Inflammatory macrophage (primary cell): ENCODE measurements at regions not wholly inside any gene's neighbourhood (a gene's known extent, or its start where the extent isn't known, plus 50 kb on each side); places are given as distances from the start of the nearest gene placed in this dataset.

ENCODE experiments used
- DNase-seq, 2 donors: peaks; one replicate each; pipeline ENCODE4 v3.0.0-alpha.2; 2020 to 2022

DNA sequence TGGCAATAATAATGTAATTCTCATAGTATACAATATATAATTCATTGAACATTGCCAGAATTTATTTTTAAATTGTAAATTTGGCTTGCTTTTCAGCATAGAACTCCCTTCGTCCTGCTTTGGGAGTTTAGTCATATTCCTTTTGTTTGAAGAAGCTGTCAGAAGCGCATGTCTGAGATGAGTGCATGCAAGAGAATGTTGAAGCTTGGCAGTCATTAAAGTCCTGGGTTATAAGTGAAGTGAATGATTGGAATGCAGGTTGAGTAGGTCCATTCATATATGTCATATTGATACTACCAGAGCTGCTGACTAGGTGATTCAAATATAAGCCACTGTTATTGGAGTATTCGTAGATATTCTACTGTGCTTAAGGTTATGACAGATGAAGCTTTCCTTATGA is 243.6 kb upstream of the MDFIC2 start:
- no peak for DNase-seq

DNA sequence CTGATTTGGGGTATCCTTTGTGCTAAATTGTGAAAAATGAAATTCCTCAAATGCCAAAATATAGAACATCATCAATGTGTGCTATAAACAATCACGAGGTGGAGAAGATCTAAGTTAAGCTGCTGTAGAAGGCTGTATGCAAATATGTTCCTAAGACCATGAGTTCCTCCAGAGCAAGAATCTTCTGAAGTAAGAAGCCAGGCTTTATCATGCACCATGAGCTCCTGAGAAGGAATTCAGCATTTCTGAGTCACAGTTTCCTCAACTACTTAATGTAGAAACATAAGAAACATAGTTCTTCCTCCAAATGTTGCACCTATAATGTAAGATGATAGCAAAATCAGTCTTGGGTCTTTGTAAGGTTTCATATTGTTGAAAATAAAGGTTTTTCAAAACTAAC is 241.7 kb upstream of the MDFIC2 start:
- no peak for DNase-seq

DNA sequence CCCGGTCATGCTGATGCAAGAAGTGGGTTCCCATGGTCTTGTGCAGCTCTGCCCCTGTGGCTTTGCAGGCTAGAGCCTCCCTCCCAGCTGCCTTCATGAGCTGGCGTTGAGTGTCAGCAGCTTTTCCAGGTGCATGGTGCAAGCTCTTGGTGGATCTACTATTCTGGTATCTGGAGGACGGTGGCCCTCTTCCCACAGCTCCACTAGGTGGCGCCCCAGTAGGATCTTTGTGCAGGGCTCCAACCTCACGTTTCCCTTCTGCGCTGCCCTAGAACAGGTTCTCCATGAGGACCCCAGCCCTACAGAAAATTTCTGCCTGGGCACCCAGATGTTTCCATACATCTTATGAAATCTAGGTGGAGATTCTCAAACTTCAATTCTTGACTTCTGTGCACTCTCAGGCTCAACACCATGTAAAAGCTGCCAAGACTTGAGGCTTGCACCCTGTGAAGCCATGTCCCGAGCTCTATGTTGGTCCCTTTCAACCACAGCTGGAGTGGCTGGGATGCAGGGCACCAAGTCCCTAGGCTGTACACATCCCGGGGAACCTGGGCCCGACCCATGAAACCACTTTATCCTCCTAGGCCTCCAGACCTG is 238.4 kb upstream of the MDFIC2 start:
- peak; percentile 39 to 63 for DNase-seq

- peak; percentile 9 to 23 for DNase-seq
Observed at GRCh38 chr3:70546679-70547078, 234.2 kb upstream of the MDFIC2 start.

DNA sequence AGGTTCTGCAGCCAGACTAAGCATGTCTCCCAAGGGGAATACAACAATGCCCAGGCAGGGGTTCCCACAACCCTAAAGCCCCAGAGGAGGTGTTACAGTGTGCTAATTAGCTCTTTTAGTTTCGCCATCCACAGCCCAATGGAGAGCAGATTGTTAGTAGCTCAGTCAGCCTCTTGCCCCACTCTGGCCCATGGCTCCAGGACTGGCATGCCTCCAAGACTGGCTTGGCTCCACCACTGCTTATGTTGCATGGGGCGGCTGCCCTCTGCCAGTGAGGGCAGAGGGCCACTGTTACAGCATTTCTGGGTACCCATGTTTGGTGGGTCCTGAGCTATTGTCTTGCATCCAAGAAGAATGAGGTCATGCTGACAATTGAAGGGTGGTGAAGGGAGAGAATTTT is 231.1 kb upstream of the MDFIC2 start:
- no peak for DNase-seq

- DNase-seq, result no peak
Observed at GRCh38 chr3:70539908-70540307, 227.5 kb upstream of the MDFIC2 start.

DNA sequence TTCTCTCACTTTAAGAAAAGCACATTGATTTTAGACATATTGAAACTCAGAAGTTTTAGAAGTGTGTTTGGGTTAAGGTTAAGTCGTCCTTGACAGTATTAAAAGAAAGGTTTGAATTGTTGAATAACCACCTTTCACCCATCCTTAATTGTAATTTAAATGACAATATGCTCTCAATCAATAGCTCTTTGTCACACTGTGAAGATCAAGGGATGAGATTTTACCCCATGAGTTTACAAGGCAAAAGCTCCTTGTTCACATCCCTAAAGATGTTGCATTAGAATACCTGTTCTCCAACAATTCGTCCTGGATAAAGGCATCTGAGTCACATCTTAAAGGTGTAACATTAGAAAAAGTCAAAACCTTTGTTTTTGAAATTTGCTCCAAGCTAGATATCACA is 220.4 kb upstream of the MDFIC2 start:
- DNase-seq, result no peak

- no peak for DNase-seq
Observed at GRCh38 chr3:70531838-70532489, 219.5 kb upstream of the MDFIC2 start.

DNA sequence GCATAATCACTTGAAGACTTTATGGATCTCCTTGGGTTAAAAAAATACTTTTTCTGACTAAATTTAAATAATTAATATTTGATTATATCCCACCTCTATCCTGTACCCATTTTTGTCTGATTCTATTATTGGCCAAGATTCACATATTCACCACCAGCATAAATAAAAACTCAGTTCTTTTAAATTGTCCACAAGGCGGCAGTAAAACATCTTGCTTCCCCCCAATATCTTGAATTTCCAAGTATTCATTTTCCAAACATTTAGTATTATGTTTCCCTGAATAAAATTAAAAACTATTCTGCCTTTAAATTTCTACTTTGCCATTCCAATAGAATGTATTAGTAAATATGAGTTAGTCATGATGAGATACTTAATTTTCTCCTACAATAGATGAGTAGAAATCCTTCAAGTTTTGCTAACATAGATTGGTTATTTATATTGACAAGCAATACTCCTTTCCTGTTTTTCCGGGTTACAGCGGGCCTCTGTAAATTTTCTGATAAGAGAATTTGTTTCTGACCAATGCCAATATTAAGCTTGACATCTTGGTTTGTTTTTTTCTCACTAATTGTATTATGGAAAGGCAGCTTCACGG is 218.7 kb upstream of the MDFIC2 start:
- DNase-seq, result peak in 1 of 2 donors; percentile 24

- DNase-seq, result no peak
Observed at GRCh38 chr3:70530626-70531025, 218.2 kb upstream of the MDFIC2 start.

DNA sequence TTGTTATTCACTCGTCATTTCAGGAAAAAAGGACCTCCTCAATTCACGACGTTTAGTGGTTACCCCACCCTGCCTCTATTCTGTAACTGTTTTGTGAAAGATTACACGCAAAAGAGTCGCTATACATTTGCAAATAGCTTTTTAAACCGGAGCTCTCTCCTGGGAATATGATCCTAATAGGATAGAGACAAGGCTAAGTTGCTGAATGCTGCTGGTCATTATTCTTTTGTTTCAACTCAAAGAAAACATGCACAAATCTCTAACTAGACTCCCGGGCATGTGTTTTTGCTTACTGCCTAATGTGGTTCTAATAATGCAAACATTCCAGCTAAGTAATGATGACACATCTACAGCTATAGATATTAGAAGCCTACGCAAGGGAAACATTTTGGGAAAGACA is 214.6 kb upstream of the MDFIC2 start:
- no peak for DNase-seq

DNA sequence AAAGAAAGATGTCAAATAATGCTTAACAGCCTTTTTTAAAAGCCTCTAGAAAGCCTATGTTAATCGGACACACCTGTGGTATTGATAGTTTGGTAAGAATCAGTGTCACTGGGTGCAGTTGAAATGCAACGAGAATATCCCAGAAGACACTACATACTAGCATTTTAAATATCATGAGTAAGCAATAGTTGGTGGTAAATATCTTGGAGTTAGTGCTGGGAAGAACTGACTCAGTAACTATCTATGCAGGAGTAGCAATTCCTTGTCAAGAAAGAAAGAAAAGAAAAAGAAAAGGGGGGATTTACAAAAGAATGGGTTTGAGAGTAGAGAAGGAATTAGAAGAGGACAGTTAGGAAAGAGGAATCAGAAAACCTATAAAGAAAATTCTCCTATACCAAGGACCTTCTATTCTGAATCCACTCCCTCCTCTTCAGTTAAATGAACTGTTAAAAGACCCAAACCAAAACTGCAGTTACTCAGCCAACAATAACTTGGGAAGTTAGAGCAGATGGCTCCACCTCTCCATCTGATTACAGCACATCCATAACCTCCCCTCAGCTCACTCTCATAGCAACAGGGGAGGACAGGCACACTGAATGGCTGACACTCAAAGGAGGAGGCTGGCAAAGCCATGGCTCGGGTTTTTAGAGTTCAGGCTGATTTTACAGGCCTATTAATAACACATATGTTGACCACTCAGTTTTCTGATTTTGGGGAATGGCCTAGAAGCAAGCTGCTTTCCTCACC is 207.6 kb upstream of the MDFIC2 start:
- DNase-seq, result no peak

DNA sequence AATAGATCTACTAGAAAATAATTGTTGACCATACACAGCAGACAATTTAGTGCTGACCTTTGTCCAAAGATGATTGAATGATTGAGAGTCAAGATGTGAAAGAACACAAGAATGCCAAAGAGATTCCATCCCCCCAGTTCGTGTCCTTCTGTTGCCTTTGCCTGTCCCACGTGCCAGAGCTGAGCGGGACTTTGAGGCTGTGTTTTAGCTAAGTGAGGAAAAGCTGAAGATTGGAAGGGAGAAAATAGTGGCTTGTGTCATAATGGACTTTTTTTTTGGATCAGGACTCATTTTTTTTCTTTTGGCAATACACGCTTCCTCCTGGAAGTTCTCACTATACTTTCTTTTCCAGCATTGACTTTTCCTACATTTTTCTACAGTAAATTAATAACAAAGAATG is 206.6 kb upstream of the MDFIC2 start:
- no peak for DNase-seq

DNA sequence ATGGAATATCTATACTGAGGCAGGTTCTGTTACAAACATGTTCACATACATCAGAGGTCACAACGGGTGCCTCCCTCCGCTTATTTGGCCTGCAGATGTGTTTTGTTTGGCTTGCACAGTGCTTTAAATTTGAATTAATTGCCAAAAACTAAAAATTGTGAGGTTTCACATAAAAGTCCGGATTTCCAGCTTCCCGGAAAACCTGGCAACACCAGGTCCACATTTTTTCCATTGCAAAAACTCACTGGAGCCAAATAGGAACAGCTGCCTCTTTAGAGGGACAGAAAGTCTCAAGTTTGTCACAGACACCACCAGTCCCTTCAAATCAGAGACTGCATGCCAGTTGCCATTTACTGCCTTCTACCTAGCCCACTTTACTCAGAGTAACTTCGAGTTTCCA is 205.9 kb upstream of the MDFIC2 start:
- no peak for DNase-seq

- no peak for DNase-seq
Observed at GRCh38 chr3:70517124-70517890, 204.9 kb upstream of the MDFIC2 start.

GRCh38 chr3:70516076-70516475 is 203.6 kb upstream of the MDFIC2 start:
- DNase-seq, result no peak

DNA sequence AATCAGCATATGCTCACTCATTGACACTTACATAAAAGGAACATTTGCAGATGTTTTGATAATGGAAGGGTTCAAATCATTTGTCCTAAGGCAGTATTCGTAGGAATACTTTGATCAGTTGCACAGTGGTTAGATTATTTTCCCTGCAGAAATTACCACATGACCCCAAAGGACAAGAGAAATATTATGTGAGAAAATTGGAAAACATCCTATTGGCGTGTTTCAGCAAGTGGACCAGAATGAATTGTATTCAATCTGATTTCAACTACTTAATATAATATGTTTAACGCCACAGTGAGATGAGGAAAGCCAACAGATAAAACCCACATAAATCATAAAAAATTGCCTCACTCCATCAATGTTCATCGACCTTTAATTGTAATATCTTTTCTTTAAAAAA is 195.0 kb upstream of the MDFIC2 start:
- DNase-seq, result no peak

- DNase-seq, result no peak
Observed at GRCh38 chr3:70506775-70507174, 194.3 kb upstream of the MDFIC2 start.

GRCh38 chr3:70501561-70501960 is 189.1 kb upstream of the MDFIC2 start:
- DNase-seq, result no peak

GRCh38 chr3:70488816-70489215 is 176.4 kb upstream of the MDFIC2 start:
- DNase-seq, result no peak

DNA sequence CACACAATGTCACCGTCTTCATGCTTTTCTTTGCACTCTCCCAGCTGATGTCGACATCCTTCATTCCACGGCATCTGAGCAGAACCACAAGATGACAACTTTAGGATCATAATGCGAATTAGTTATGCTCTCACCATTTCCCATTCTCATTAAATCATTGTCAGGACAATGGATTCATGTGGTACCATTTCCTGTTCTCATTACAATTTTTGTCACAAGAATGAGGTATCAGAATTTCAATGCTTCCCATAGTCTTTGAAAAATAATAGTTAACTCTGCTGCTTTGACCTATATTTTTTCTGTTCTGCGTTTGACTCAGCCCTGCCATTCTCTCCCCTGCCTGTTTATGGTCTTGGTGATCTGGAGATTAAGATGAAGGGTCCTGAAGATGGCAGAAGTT is 175.7 kb upstream of the MDFIC2 start:
- DNase-seq, result no peak

- no peak for DNase-seq
Observed at GRCh38 chr3:70486414-70487017, 174.1 kb upstream of the MDFIC2 start.

DNA sequence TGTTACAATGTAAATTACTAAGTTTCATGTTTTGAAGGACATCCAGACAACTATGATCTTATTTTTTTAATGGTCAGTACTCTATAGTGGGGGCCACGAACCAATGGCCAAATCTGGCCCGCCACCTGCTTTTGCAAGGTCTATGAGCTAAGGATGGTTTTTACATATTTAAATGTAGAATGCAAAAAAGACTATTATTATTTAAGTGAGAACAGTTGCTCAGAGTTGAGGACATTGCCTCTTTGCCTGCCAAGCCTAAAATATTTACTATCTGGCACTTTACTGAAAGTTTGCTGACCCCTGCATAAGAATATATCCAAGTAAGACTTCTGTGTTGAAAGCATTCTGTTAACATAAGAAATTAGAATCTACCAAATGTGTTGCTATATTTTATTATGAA is 163.7 kb upstream of the MDFIC2 start:
- DNase-seq, result no peak
